Activated T-cell treated with anti-CD3 and anti-CD28 coated beads, Interleukin-2, amount 50 U/mL, for 24 hours (primary cell): ENCODE measurements at regions not wholly inside any gene's neighbourhood (a gene's known extent, or its start where the extent isn't known, plus 50 kb on each side); places are given as distances from the start of the nearest gene placed in this dataset.
"Not testable (repeated sequence)": the region's sequence is repeated elsewhere in the genome, so short reads cannot be mapped to it uniquely, and the experiment has no call there.

Experiments
- DNase-seq: peaks from one replicate; pipeline ENCODE4 v3.0.0-alpha.2; 2020
- H3K27ac Mint-ChIP-seq: 2 replicates; pipeline ENCODE4 v1.8.0; 2020; ENCODE audit warnings: mild to moderate bottlenecking, mixed read lengths
- H3K27me3 Mint-ChIP-seq: 2 replicates; pipeline ENCODE4 v1.8.0; 2020; ENCODE audit warnings: mixed read lengths
- H3K36me3 Mint-ChIP-seq: 2 replicates; pipeline ENCODE4 v1.8.0; 2020; ENCODE audit warnings: low read depth, mixed read lengths
- H3K4me1 Mint-ChIP-seq: 2 replicates; pipeline ENCODE4 v1.8.0; 2020; ENCODE audit warnings: low read depth, mixed read lengths
- H3K4me3 Mint-ChIP-seq: 2 replicates; pipeline ENCODE4 v1.8.0; 2020; ENCODE audit warnings: mild to moderate bottlenecking, moderate library complexity, mixed read lengths
- H3K9me3 Mint-ChIP-seq: 2 replicates; pipeline ENCODE4 v1.8.0; 2020; ENCODE audit warnings: mixed read lengths

DNA sequence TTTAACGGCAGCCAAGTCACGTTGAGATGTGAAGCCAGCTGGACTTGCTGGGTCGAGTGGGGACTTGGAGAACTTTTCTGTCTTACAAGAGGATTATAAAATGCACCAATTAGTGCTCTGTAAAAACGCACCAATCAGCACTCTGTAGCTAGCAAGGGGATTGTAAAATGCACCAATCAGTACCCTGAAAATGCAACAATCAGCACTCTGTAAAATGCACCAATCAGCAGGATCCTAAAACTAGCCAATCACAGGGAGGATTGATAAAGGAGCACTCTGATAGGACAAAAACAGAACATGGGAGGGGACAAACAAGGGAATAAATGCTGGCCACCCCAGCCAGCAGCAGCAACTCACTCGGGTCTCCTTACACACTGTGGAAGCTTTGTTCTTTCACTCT lies 337.6 kb upstream of the SLITRK5 start:
- H3K27me3 Mint-ChIP-seq: no peaks in the 10 kb centered on the region
- peaks cover 12% of the 10 kb centered on the region for H3K9me3 Mint-ChIP-seq
- H3K27ac Mint-ChIP-seq: no peak overlapping the region
- no peak for DNase-seq
- H3K4me1 Mint-ChIP-seq: no peaks in the 10 kb centered on the region
- H3K4me3 Mint-ChIP-seq: no peak overlapping the region
- no peaks in the 10 kb centered on the region for H3K36me3 Mint-ChIP-seq

GRCh38 chr13:87334176-87334575 lies 337.0 kb upstream of the SLITRK5 start:
- DNase-seq: no peak
- peaks cover 10% of the 10 kb centered on the region for H3K9me3 Mint-ChIP-seq
- H3K27ac Mint-ChIP-seq: no peak overlapping the region
- H3K4me3 Mint-ChIP-seq: no peak overlapping the region
- no peaks in the 10 kb centered on the region for H3K36me3 Mint-ChIP-seq
- no peaks in the 10 kb centered on the region for H3K27me3 Mint-ChIP-seq
- H3K4me1 Mint-ChIP-seq: no peaks in the 10 kb centered on the region

DNA sequence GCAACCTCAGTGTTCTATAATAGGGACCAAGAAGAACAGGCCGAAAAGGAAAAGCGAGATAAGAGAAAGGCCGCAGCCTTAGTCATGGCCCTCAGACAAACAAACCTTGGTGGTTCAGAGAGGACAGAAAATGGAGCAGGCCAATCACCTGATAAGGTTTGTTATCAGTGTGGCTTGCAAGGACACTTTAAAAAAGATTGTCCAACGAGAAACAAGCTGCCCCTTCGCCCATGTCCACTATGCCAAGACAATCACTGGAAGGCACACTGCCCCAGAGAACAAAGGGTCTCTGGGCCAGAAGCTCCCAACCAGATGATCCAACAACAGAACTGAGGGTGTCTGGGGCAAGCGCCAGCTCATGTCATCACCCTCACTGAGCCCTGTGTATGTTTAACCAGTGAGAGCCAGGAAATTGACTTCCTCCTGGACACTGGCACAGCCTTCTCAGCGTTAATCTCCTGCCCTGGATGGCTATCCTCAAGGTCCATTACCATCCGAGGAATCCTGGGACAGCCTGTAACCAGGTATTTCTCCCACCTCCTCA lies 334.8 kb upstream of the SLITRK5 start:
- not testable (repeated sequence) for H3K27ac Mint-ChIP-seq, H3K27me3 Mint-ChIP-seq, DNase-seq, H3K4me1 Mint-ChIP-seq, H3K4me3 Mint-ChIP-seq, H3K36me3 Mint-ChIP-seq
- H3K9me3 Mint-ChIP-seq: peaks cover 10% of the 10 kb centered on the region

DNA sequence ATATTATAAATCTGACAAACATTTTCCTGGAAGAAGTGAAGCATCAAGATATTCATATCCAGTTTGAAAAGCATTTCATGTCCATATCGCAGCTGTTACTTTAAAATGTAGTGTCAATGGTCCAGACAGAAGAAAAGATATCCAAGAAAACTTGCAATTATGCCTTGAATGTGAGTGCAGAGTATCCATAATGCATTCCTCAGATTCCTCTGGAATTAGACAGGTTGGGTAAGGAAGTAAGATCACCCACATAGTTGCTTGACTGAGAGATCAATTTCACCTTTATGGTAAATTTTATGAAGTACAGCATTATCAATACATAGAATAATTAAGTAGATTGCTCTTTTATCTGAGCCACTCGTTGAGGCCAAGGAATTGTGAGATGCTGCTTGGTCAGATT lies 327.0 kb upstream of the SLITRK5 start:
- no peaks in the 10 kb centered on the region for H3K27me3 Mint-ChIP-seq
- H3K36me3 Mint-ChIP-seq: no peaks in the 10 kb centered on the region

GRCh38 chr13:87355451-87355850 lies 315.7 kb upstream of the SLITRK5 start:
- no peaks in the 10 kb centered on the region for H3K27me3 Mint-ChIP-seq
- no peaks in the 10 kb centered on the region for H3K4me1 Mint-ChIP-seq
- no peaks in the 10 kb centered on the region for H3K36me3 Mint-ChIP-seq
- H3K4me3 Mint-ChIP-seq: no peak overlapping the region
- DNase-seq: no peak
- peaks cover 4% of the 10 kb centered on the region for H3K9me3 Mint-ChIP-seq
- no peak overlapping the region for H3K27ac Mint-ChIP-seq

More for the DNA sequence above, 327.0 kb upstream of the SLITRK5 start:
- no peaks in the 10 kb centered on the region for H3K4me1 Mint-ChIP-seq
- H3K27ac Mint-ChIP-seq: no peak overlapping the region
- H3K4me3 Mint-ChIP-seq: no peak overlapping the region
- DNase-seq: no peak
- no peaks in the 10 kb centered on the region for H3K9me3 Mint-ChIP-seq

- Mint-ChIP-seq H3K36me3 (no peaks in the 10 kb centered on the region), H3K27ac (no peak overlapping the region), H3K4me3 (no peak overlapping the region), H3K4me1 (no peaks in the 10 kb centered on the region), H3K27me3 (no peaks in the 10 kb centered on the region), H3K9me3 (peaks cover 7% of the 10 kb centered on the region)
- DNase-seq: no peak
Measured at GRCh38 chr13:87356314-87356713, 314.9 kb upstream of the SLITRK5 start.

DNA sequence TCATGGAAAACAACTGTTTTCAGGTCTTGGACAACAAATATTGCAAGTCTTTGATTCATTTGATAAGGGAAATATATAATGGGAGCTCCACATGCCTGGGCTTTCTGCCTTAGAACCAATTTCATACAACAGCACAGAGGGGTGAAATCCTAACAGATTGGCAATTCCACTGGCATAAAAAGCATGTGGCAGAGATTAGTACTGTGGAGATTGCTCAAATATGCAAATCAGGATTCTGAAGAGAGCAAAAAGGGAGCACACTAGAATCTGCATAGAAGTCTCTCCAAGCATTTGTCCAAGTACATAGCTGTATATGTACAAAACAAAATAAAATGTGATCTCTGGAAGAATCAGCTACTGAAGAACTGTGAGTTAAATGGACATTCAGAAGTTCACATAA lies 312.9 kb upstream of the SLITRK5 start:
- Mint-ChIP-seq H3K27me3 (no peaks in the 10 kb centered on the region), H3K36me3 (no peaks in the 10 kb centered on the region), H3K4me1 (no peaks in the 10 kb centered on the region), H3K27ac (no peak overlapping the region), H3K4me3 (no peak overlapping the region), H3K9me3 (peaks cover 3% of the 10 kb centered on the region)
- no peak for DNase-seq

DNA sequence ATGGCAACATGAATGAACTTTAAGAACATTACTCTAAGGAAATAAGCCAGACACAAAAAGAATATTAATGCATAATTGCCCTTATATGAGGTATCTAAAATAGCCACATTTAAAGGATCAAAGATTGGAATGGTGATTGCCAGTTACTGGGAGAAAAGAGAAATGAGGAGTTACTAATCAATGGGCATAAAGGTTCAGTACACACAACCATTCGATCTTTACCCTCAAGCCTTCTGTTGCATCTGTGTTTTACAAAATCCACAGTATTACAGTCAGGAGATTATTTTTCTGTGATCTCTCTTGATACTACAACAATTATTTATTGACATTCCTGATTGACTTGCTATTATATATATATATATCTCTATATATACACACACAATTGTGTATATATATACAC lies 310.0 kb upstream of the SLITRK5 start:
- Mint-ChIP-seq H3K27me3 (no peaks in the 10 kb centered on the region), H3K36me3 (no peaks in the 10 kb centered on the region), H3K4me3 (no peak overlapping the region), H3K27ac (no peak overlapping the region), H3K9me3 (peaks cover 3% of the 10 kb centered on the region), H3K4me1 (no peaks in the 10 kb centered on the region)
- no peak for DNase-seq

- Mint-ChIP-seq H3K27me3 (no peaks in the 10 kb centered on the region), H3K4me3 (no peak overlapping the region), H3K27ac (no peak overlapping the region), H3K36me3 (no peaks in the 10 kb centered on the region), H3K4me1 (no peaks in the 10 kb centered on the region), H3K9me3 (peaks cover 2% of the 10 kb centered on the region)
- DNase-seq: no peak
Measured at GRCh38 chr13:87368639-87369038, 302.5 kb upstream of the SLITRK5 start.

DNA sequence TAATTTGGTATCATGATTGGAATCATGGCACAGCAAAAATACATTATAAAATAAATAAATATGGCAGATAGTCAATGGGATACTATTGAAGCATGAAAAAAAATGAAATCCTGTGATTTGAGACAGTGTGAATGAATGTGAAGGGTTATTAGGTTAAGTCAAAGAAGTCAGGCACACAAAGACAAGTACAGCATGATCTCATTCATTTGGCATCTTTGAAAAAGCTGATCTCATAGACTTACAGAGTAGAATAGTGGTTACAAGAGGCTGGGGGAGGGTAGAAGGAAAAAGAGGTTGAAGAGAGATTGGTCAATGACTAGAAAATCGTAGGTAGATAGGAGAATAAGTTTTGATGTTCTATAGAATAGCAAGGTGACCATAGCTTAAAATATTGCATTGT lies 295.1 kb upstream of the SLITRK5 start:
- H3K27ac Mint-ChIP-seq: no peak overlapping the region
- no peaks in the 10 kb centered on the region for H3K27me3 Mint-ChIP-seq
- no peak for DNase-seq
- H3K36me3 Mint-ChIP-seq: no peaks in the 10 kb centered on the region
- no peaks in the 10 kb centered on the region for H3K4me1 Mint-ChIP-seq
- H3K9me3 Mint-ChIP-seq: peaks cover 6% of the 10 kb centered on the region
- H3K4me3 Mint-ChIP-seq: no peak overlapping the region

GRCh38 chr13:87384099-87384498 lies 287.1 kb upstream of the SLITRK5 start:
- no peak for DNase-seq
- no peak overlapping the region for H3K4me3 Mint-ChIP-seq
- no peaks in the 10 kb centered on the region for H3K9me3 Mint-ChIP-seq
- H3K27me3 Mint-ChIP-seq: no peaks in the 10 kb centered on the region
- H3K36me3 Mint-ChIP-seq: no peaks in the 10 kb centered on the region
- H3K27ac Mint-ChIP-seq: no peak overlapping the region
- H3K4me1 Mint-ChIP-seq: no peaks in the 10 kb centered on the region

DNA sequence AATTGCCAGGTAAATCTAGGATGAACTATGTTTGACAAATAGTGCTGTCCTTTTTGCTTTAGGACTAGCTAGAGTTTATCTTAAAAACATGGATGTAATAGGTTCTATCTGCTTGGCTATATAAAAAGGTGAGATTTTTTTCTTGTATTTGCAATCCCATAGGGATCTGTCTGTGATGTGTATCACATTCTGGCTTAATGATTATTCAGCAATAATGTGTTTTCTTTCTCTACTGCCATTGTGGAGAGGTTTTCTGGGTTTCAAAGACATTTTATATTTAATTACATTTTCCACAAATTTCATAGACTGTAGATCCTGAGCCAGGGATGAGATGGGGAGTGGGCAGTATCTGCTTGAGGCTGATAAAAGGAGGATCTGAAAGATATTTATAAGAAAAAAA lies 277.8 kb upstream of the SLITRK5 start:
- no peak overlapping the region for H3K4me3 Mint-ChIP-seq
- H3K27me3 Mint-ChIP-seq: no peaks in the 10 kb centered on the region
- H3K36me3 Mint-ChIP-seq: no peaks in the 10 kb centered on the region
- H3K27ac Mint-ChIP-seq: no peak overlapping the region
- H3K9me3 Mint-ChIP-seq: peaks cover 3% of the 10 kb centered on the region
- no peak for DNase-seq
- H3K4me1 Mint-ChIP-seq: no peaks in the 10 kb centered on the region

- no peak for DNase-seq
- Mint-ChIP-seq H3K27ac (no peak overlapping the region), H3K9me3 (no peaks in the 10 kb centered on the region), H3K27me3 (no peaks in the 10 kb centered on the region), H3K36me3 (no peaks in the 10 kb centered on the region), H3K4me1 (no peaks in the 10 kb centered on the region), H3K4me3 (no peak overlapping the region)
Measured at GRCh38 chr13:87398047-87398446, 273.1 kb upstream of the SLITRK5 start.

- Mint-ChIP-seq H3K27me3 (no peaks in the 10 kb centered on the region), H3K4me3 (no peak overlapping the region), H3K9me3 (no peaks in the 10 kb centered on the region), H3K36me3 (no peaks in the 10 kb centered on the region), H3K27ac (no peak overlapping the region), H3K4me1 (no peaks in the 10 kb centered on the region)
- DNase-seq: no peak
Measured at GRCh38 chr13:87403748-87404432, 267.3 kb upstream of the SLITRK5 start.

GRCh38 chr13:87426742-87427141 lies 244.4 kb upstream of the SLITRK5 start:
- no peak overlapping the region for H3K4me3 Mint-ChIP-seq
- no peak for DNase-seq
- H3K36me3 Mint-ChIP-seq: no peaks in the 10 kb centered on the region
- no peak overlapping the region for H3K27ac Mint-ChIP-seq
- H3K4me1 Mint-ChIP-seq: no peaks in the 10 kb centered on the region
- peaks cover 2% of the 10 kb centered on the region for H3K9me3 Mint-ChIP-seq
- H3K27me3 Mint-ChIP-seq: no peaks in the 10 kb centered on the region

- no peak overlapping the region for H3K4me3 Mint-ChIP-seq
- H3K27ac Mint-ChIP-seq: no peak overlapping the region
- no peaks in the 10 kb centered on the region for H3K4me1 Mint-ChIP-seq
- H3K36me3 Mint-ChIP-seq: no peaks in the 10 kb centered on the region
- peaks cover 5% of the 10 kb centered on the region for H3K9me3 Mint-ChIP-seq
- no peak for DNase-seq
- no peaks in the 10 kb centered on the region for H3K27me3 Mint-ChIP-seq
Measured at GRCh38 chr13:87444135-87444534, 227.0 kb upstream of the SLITRK5 start.
